ENCODE measurements at regions not wholly inside any gene's neighbourhood (a gene's known extent, or its start where the extent isn't known, plus 50 kb on each side); places are given as distances from the start of the nearest gene placed in this dataset.

DNA sequence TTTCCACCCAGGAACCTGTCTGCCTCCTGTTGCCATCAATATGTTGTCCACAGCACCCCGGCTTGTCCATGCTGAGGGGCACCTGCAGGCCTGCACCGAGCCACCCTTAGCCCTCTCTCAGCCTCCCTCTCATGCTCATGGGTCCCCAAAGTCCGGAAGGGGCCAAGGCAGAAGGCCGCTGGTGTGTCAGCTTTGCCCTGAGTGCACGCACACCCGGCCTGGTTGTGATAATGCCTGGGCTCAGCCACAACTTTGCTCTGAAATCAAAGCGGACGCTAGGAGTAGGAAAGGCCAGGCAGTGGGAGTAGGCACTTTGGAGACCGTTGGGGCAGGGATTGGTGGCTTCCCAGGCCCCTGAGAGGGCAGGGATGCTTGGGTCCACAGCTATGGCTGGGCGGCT lies 201.8 kb upstream of the NUDT12 start:
- WGBS, 2 donors = 88 to 91% methylated on average over 10 of the region's 10 CpGs
- Histone ChIP-seq H3K4me3 (no peak overlapping the region), H3K4me1 (no peaks in the 10 kb centered on the region), H3K27me3 (no peaks in the 10 kb centered on the region), H3K36me3 (no peaks in the 10 kb centered on the region), H3K9me3 (no peaks in the 10 kb centered on the region), H3K27ac (no peak overlapping the region)
- DNase-seq = peak; percentile 59
- intact Hi-C loops (cut with DNase I) = no loop called here
- TF ChIP-seq EP300 (IDR thresholded peaks at IDR 0.05) (no peak), POLR2AphosphoS5 (IDR thresholded peaks at IDR 0.05) (no peak), POLR2A (IDR thresholded peaks at IDR 0.05) (no peak)
- TF ChIP-seq, protein P1, sequence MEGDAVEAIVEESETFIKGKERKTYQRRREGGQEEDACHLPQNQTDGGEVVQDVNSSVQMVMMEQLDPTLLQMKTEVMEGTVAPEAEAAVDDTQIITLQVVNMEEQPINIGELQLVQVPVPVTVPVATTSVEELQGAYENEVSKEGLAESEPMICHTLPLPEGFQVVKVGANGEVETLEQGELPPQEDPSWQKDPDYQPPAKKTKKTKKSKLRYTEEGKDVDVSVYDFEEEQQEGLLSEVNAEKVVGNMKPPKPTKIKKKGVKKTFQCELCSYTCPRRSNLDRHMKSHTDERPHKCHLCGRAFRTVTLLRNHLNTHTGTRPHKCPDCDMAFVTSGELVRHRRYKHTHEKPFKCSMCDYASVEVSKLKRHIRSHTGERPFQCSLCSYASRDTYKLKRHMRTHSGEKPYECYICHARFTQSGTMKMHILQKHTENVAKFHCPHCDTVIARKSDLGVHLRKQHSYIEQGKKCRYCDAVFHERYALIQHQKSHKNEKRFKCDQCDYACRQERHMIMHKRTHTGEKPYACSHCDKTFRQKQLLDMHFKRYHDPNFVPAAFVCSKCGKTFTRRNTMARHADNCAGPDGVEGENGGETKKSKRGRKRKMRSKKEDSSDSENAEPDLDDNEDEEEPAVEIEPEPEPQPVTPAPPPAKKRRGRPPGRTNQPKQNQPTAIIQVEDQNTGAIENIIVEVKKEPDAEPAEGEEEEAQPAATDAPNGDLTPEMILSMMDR (IDR thresholded peaks at IDR 0.05) = no peak

DNA sequence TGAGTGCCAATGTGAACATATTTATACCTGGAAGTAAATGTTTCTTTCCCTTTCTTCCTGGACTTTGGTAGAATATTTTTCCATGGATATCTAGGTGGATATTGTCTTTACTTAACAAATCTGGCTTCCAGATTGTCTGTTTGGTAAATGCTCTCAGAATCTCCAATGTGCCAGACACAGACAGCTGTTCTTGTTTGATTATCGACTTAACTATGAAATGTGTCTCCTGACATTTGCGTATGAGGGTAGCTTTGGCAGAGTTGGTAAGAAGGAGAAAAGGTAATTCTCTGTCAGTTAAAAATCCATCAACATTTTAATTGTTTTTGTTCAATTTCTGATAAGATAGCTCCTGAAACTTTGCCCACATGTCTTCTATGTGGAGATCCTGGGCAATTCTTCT lies 196.4 kb upstream of the NUDT12 start:
- Histone ChIP-seq H3K4me1 (no peaks in the 10 kb centered on the region), H3K36me3 (no peaks in the 10 kb centered on the region), H3K27ac (no peak overlapping the region), H3K4me3 (no peak overlapping the region), H3K27me3 (no peaks in the 10 kb centered on the region), H3K9me3 (no peaks in the 10 kb centered on the region)
- no peak for DNase-seq
- WGBS, 2 donors = 94% methylated on average over 2 of the region's 2 CpGs
- TF ChIP-seq POLR2AphosphoS5 (IDR thresholded peaks at IDR 0.05) (no peak), POLR2A (IDR thresholded peaks at IDR 0.05) (no peak)
- intact Hi-C loops (cut with DNase I) = no loop called here

DNA sequence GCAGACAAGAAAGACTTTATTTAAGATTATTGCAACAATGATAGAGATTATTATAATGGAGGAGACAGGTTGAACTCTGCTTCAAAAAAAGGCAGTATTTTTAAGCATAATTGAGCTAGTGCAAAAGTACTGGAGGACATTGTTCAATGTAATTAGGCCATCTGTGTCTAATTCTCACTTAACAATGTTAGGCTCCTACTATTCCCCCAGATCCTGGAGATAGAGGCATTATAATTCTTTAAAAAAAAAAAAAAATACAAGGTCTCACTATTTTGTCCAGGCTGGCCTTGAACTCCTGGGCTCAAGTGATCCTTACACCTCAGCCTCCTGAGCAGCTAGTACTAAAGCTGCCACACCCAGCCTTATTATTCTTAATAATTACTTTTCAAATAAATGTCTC lies 193.4 kb upstream of the NUDT12 start:
- H3K4me3 ChIP-seq = no peak overlapping the region
- H3K9me3 ChIP-seq = no peaks in the 10 kb centered on the region
- no peak overlapping the region for H3K27ac ChIP-seq
- TF ChIP-seq POLR2AphosphoS5 (IDR thresholded peaks at IDR 0.05) (no peak), POLR2A (IDR thresholded peaks at IDR 0.05) (no peak), EP300 (IDR thresholded peaks at IDR 0.05) (no peak)
- TF ChIP-seq, protein P1 (IDR thresholded peaks at IDR 0.05) = no peak
- H3K27me3 ChIP-seq = no peaks in the 10 kb centered on the region
- intact Hi-C loops (cut with DNase I) = no loop called here
- no peak for DNase-seq
- H3K36me3 ChIP-seq = no peaks in the 10 kb centered on the region
- no peaks in the 10 kb centered on the region for H3K4me1 ChIP-seq

DNA sequence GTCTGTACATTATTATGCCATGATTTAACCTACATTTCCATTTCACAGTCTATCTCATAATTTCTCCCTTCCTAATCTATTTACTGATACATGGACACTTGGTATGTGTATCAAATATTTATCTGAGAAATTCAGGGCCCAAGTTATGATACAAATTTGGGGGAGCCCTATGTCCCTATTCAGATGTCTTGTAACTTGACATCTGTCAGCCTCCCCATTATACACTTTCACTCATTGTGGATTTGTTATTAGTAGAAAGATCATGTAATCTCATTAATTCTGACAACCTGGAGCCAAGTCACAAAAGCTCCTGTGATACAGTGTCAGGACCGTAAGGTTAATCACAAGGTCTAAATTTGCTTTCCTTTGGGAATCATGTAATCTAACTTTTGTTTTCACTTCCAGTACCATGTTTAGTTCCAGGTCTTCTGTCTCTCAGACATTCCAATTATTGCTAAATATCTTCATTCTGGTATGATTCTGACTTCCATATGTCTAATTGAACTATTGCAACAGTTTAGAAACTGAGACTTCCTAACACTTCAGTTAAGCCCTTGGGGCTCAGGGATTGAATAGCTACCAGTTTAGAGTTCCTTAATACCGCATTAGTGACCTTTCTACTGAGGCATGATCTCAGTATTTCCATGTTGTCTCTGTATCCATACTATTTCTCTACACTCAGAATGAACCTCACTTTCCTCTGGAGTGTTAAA lies 182.9 kb upstream of the NUDT12 start:
- 93 to 94% methylated on average over 2 of the region's 2 CpGs for WGBS, 2 donors
- H3K27ac ChIP-seq = no peak overlapping the region
- TF ChIP-seq EP300 (IDR thresholded peaks at IDR 0.05) (no peak), POLR2AphosphoS5 (IDR thresholded peaks at IDR 0.05) (no peak), POLR2A (IDR thresholded peaks at IDR 0.05) (no peak)
- TF ChIP-seq, protein P1 (IDR thresholded peaks at IDR 0.05) = no peak
- H3K27me3 ChIP-seq = no peaks in the 10 kb centered on the region
- no peaks in the 10 kb centered on the region for H3K36me3 ChIP-seq
- H3K4me3 ChIP-seq = no peak overlapping the region
- intact Hi-C loops (cut with DNase I) = no loop called here
- H3K4me1 ChIP-seq = peaks cover 0 to 15% (median 12%) of the 10 kb centered on the region in 4 donors
- no peak for DNase-seq
- no peaks in the 10 kb centered on the region for H3K9me3 ChIP-seq

DNA sequence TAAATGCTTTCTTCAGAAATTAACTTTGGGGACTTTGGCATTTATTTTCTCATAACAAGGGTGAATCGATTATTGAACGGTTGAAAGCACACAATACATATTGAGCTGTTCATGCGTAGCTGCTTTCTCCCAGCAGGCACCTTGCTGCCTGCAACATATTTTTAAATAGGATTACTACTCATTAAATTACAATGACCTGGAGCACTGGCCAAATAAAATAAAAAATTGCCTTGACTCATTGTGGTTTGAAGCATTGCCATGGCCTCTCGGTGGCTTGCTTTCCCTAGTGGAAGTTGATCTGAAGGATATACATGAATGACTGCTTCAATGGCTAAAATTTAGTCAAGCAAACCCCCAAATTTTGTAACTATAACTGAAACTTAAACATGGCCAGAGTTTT lies 181.6 kb upstream of the NUDT12 start:
- H3K36me3 ChIP-seq = no peaks in the 10 kb centered on the region
- no peak for DNase-seq
- no peak for TF ChIP-seq EP300 (IDR thresholded peaks at IDR 0.05)
- TF ChIP-seq, protein P1 (IDR thresholded peaks at IDR 0.05) = no peak
- TF ChIP-seq POLR2A (IDR thresholded peaks at IDR 0.05) = no peak
- WGBS, 2 donors = 82 to 86% methylated on average over 4 of the region's 4 CpGs
- no peaks in the 10 kb centered on the region for H3K9me3 ChIP-seq
- H3K4me1 ChIP-seq = peaks cover 0 to 15% (median 12%) of the 10 kb centered on the region in 4 donors
- no peak overlapping the region for H3K27ac ChIP-seq
- intact Hi-C loops (cut with DNase I) = no loop called here
- no peaks in the 10 kb centered on the region for H3K27me3 ChIP-seq
- H3K4me3 ChIP-seq = no peak overlapping the region

Data from sigmoid colon (tissue), 6 donors.